CD4-positive, alpha-beta memory T cell (primary cell): ENCODE measurements at regions not wholly inside any gene's neighbourhood (a gene's known extent, or its start where the extent isn't known, plus 50 kb on each side); places are given as distances from the start of the nearest gene placed in this dataset.
A peak's percentile ranks its signal among the peaks of the same experiment; 100 is the strongest.

Experiments used
- CTCF ChIA-PET: fragments of 350-600 bp; sonication (Branson Sonifier 250); formaldehyde crosslinking; loops from one replicate; lab custom pipeline; 2021; ENCODE audit warnings: inconsistent platforms; ENCODE audit not compliant: partially characterized antibody; lab: Charles Lee
- POLR2A ChIA-PET: fragments of 350-600 bp; sonication (Branson Sonifier 250); formaldehyde crosslinking; loops from one replicate; lab custom pipeline; 2021; ENCODE audit not compliant: partially characterized antibody; lab: Charles Lee
- DNase-seq, 5 donors: peaks; one replicate each; pipeline versions ENCODE4 v3.0.0 to v3.0.0-alpha.2; 2020 to 2022; ENCODE audit warnings: mixed read lengths in 1 of 5
- H3K27ac ChIP-seq: one replicate; pipeline ENCODE4 v1.7.0; 2013; ENCODE audit warnings: low read depth, low read length
- H3K27me3 ChIP-seq: 2 replicates; pipeline ENCODE4 v1.7.0; 2013; ENCODE audit warnings: mild to moderate bottlenecking, low read length, moderate library complexity; ENCODE audit not compliant: insufficient read depth
- H3K36me3 ChIP-seq: 2 replicates; pipeline ENCODE4 v1.7.0; 2013; ENCODE audit warnings: mild to moderate bottlenecking, low read length, moderate library complexity; ENCODE audit not compliant: insufficient read depth
- H3K4me1 ChIP-seq: 2 replicates; pipeline ENCODE4 v1.7.0; 2013; ENCODE audit warnings: mild to moderate bottlenecking, low read length, moderate library complexity; ENCODE audit not compliant: insufficient read depth
- H3K4me3 ChIP-seq, 2 donors: one replicate each; pipeline ENCODE4 v1.7.0; 2013; ENCODE audit warnings: low read length in 2 of 2, mild to moderate bottlenecking in 1 of 2
- H3K9me3 ChIP-seq, 2 donors: one replicate each; pipeline ENCODE4 v1.7.0; 2013; ENCODE audit warnings: low read length in 2 of 2, control low read depth in 1 of 2; ENCODE audit not compliant: control insufficient read depth in 1 of 2
- H3K27ac Mint-ChIP-seq, 7 donors: one replicate each; pipeline ENCODE4 v1.8.0; 2020 to 2021; ENCODE audit warnings: mixed read lengths in 7 of 7, mild to moderate bottlenecking in 6 of 7, inconsistent platforms in 3 of 7, moderate library complexity in 3 of 7
- H3K27me3 Mint-ChIP-seq, 2 donors: one replicate each; pipeline ENCODE4 v1.8.0; 2020 to 2021; ENCODE audit warnings: mixed read lengths in 2 of 2
- H3K36me3 Mint-ChIP-seq, 2 donors: one replicate each; pipeline ENCODE4 v1.8.0; 2020 to 2021; ENCODE audit warnings: mixed read lengths in 2 of 2, inconsistent platforms in 1 of 2, mild to moderate bottlenecking in 1 of 2
- H3K4me1 Mint-ChIP-seq, 4 donors: one replicate each; pipeline ENCODE4 v1.8.0; 2020 to 2021; ENCODE audit warnings: mixed read lengths in 4 of 4, mild to moderate bottlenecking in 1 of 4
- H3K4me3 Mint-ChIP-seq, 8 donors: one replicate each; pipeline ENCODE4 v1.8.0; 2020 to 2021; ENCODE audit warnings: mixed read lengths in 8 of 8, mild to moderate bottlenecking in 7 of 8, moderate library complexity in 6 of 8, inconsistent platforms in 3 of 8
- H3K9me3 Mint-ChIP-seq, 8 donors: one replicate each; pipeline ENCODE4 v1.8.0; 2020 to 2021; ENCODE audit warnings: mixed read lengths in 8 of 8, mild to moderate bottlenecking in 5 of 8, inconsistent platforms in 3 of 8, moderate library complexity in 1 of 8
- intact Hi-C: fragments of 100-400 bp; cut with micrococcal nuclease; formaldehyde crosslinking; loops from one replicate; pipeline ENCODE4 v1.15.1; 2023

- no peak overlapping the region for H3K27ac Mint-ChIP-seq
- intact Hi-C loops = no loop called here
- peaks cover 0 to 6% (median 1%) of the 10 kb centered on the region in 8 donors for H3K9me3 Mint-ChIP-seq
- Histone ChIP-seq H3K4me1 (no peaks in the 10 kb centered on the region), H3K4me3 (no peak overlapping the region), H3K27ac (no peak overlapping the region), H3K27me3 (no peaks in the 10 kb centered on the region), H3K9me3 (no peaks in the 10 kb centered on the region), H3K36me3 (no peaks in the 10 kb centered on the region)
- H3K4me3 Mint-ChIP-seq = no peak overlapping the region
- ChIA-PET CTCF (interaction anchor here (1.2 kb wide), 1 partner anchor 131 kb away, joined by 3 read pairs; no protein-coding TSS in a partner anchor), POLR2A (no interaction called here)
- no peaks in the 10 kb centered on the region for H3K4me1 Mint-ChIP-seq
- no peak for DNase-seq
- H3K27me3 Mint-ChIP-seq = no peaks in the 10 kb centered on the region
- no peaks in the 10 kb centered on the region for H3K36me3 Mint-ChIP-seq
Measured at GRCh38 chr16:79402920-79403319, 197.6 kb downstream of the MAF start.

- Mint-ChIP-seq H3K36me3 (no peaks in the 10 kb centered on the region), H3K4me3 (no peak overlapping the region), H3K27me3 (no peaks in the 10 kb centered on the region), H3K4me1 (no peaks in the 10 kb centered on the region), H3K9me3 (peaks cover 0 to 6% (median 1%) of the 10 kb centered on the region in 8 donors), H3K27ac (no peak overlapping the region)
- no peak overlapping the region for H3K4me3 ChIP-seq
- intact Hi-C loops = no loop called here
- H3K27ac ChIP-seq = no peak overlapping the region
- DNase-seq = no peak
- POLR2A ChIA-PET = no interaction called here
- H3K36me3 ChIP-seq = no peaks in the 10 kb centered on the region
- CTCF ChIA-PET = interaction anchor here (1.2 kb wide), 1 partner anchor 131 kb away, joined by 3 read pairs; no protein-coding TSS in a partner anchor
- H3K27me3 ChIP-seq = no peaks in the 10 kb centered on the region
- no peaks in the 10 kb centered on the region for H3K9me3 ChIP-seq
- no peaks in the 10 kb centered on the region for H3K4me1 ChIP-seq
Measured at GRCh38 chr16:79402356-79402755, 198.2 kb downstream of the MAF start.

GRCh38 chr16:79401782-79402181 is 198.8 kb downstream of the MAF start:
- CTCF ChIA-PET = interaction anchor here (1.2 kb wide), 1 partner anchor 130 kb away, joined by 3 read pairs; no protein-coding TSS in a partner anchor

GRCh38 chr16:79401157-79401556 is 199.4 kb downstream of the MAF start:
- peak overlapping the region in 1 of 7 donors; percentile 71 for H3K27ac Mint-ChIP-seq
- H3K4me3 Mint-ChIP-seq = no peak overlapping the region
- CTCF ChIA-PET = no interaction called here
- POLR2A ChIA-PET = no interaction called here
- H3K4me1 ChIP-seq = no peaks in the 10 kb centered on the region
- no peaks in the 10 kb centered on the region for H3K9me3 ChIP-seq
- H3K9me3 Mint-ChIP-seq = peaks cover 0 to 6% (median 0%) of the 10 kb centered on the region in 8 donors
- no peak overlapping the region for H3K4me3 ChIP-seq
- no peaks in the 10 kb centered on the region for H3K36me3 Mint-ChIP-seq
- no peaks in the 10 kb centered on the region for H3K36me3 ChIP-seq
- H3K27me3 Mint-ChIP-seq = no peaks in the 10 kb centered on the region
- H3K4me1 Mint-ChIP-seq = no peaks in the 10 kb centered on the region
- intact Hi-C loops = no loop called here
- no peaks in the 10 kb centered on the region for H3K27me3 ChIP-seq
- DNase-seq = no peak
- H3K27ac ChIP-seq = no peak overlapping the region

More at GRCh38 chr16:79401782-79402181, 198.8 kb downstream of the MAF start:
- Mint-ChIP-seq H3K27me3 (no peaks in the 10 kb centered on the region), H3K9me3 (peaks cover 0 to 6% (median 1%) of the 10 kb centered on the region in 8 donors), H3K4me1 (no peaks in the 10 kb centered on the region), H3K4me3 (no peak overlapping the region), H3K27ac (no peak overlapping the region), H3K36me3 (no peaks in the 10 kb centered on the region)
- H3K27ac ChIP-seq = no peak overlapping the region
- no peak overlapping the region for H3K4me3 ChIP-seq
- no peak for DNase-seq
- intact Hi-C loops = no loop called here
- H3K9me3 ChIP-seq = no peaks in the 10 kb centered on the region
- no peaks in the 10 kb centered on the region for H3K36me3 ChIP-seq
- H3K4me1 ChIP-seq = no peaks in the 10 kb centered on the region
- POLR2A ChIA-PET = no interaction called here
- no peaks in the 10 kb centered on the region for H3K27me3 ChIP-seq

DNA sequence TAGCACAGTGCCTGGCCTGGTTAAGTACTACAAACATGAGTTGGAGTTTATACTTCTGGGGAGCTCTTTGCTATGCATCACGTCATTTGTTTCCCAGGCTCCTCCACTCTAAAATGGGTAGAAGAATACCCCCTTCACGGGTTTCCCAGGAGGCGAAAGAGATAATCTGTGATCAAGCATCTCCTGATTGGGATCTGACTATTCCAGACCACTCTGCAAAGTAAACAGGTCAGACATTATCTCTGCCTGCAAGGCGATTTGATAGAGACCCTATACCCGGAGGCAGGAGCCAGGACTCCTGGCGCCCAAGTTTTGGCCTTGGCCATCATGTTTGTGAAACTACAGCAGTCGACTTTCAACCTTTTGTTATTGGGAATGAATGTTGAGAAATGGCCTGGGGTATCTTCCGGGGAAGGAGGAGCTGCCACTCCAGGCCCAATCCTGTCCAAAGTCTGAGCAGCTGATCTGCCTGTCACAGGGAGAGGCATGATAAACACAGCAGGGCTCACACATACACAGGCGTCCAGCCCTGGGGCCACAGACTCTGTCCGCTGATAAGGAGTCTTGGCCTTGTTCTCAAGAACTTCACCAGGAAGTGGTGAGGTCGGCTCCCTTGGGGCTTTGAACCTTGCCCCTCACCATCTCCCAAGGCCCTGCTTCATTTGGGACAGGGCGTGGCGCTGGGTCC is 199.9 kb downstream of the MAF start:
- Mint-ChIP-seq H3K36me3 (no peaks in the 10 kb centered on the region), H3K27ac (no peak overlapping the region), H3K4me1 (peaks cover 0 to under 1% (median 0%) of the 10 kb centered on the region in 4 donors), H3K27me3 (no peaks in the 10 kb centered on the region), H3K9me3 (peaks cover 0 to 1% (median 0%) of the 10 kb centered on the region in 8 donors), H3K4me3 (no peak overlapping the region)
- DNase-seq = no peak
- POLR2A ChIA-PET = no interaction called here
- intact Hi-C loops = no loop called here
- CTCF ChIA-PET = no interaction called here
- H3K9me3 ChIP-seq = no peaks in the 10 kb centered on the region
- no peaks in the 10 kb centered on the region for H3K36me3 ChIP-seq
- H3K27me3 ChIP-seq = no peaks in the 10 kb centered on the region
- no peak overlapping the region for H3K27ac ChIP-seq
- no peak overlapping the region for H3K4me3 ChIP-seq
- H3K4me1 ChIP-seq = no peaks in the 10 kb centered on the region

DNA sequence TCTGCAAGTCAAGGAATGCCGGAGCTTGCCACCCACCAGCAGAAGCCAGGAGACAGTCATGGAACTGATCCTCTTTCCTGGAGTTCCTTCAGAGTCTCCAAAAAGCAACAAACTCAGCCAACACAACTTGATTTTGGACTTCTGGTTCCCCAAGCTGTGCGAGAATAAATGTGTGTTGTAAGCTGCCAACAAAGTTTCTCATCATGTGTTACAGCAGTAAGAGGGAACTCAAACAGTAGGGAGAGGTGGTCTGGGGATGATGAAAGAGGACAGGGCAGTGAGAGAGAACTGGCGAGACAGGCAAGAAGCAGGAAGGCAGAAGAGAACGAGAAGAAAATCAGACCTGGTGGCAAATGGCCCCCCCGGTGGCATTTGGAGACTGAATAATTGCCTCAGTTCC is 204.9 kb downstream of the MAF start:
- Histone ChIP-seq H3K27ac (no peak overlapping the region), H3K9me3 (no peaks in the 10 kb centered on the region), H3K4me1 (no peaks in the 10 kb centered on the region), H3K27me3 (no peaks in the 10 kb centered on the region), H3K4me3 (no peak overlapping the region), H3K36me3 (no peaks in the 10 kb centered on the region)
- H3K27me3 Mint-ChIP-seq = no peaks in the 10 kb centered on the region
- H3K36me3 Mint-ChIP-seq = no peaks in the 10 kb centered on the region
- ChIA-PET POLR2A (no interaction called here), CTCF (interaction anchor here (0.7 to 1.6 kb wide), 2 partner anchors 14 to 21 kb away, joined by 3 read pairs; no protein-coding TSS in a partner anchor)
- H3K4me3 Mint-ChIP-seq = no peak overlapping the region
- no peak overlapping the region for H3K27ac Mint-ChIP-seq
- DNase-seq = no peak
- H3K9me3 Mint-ChIP-seq = no peaks in the 10 kb centered on the region
- H3K4me1 Mint-ChIP-seq = peaks cover 0 to 10% (median 7%) of the 10 kb centered on the region in 4 donors
- intact Hi-C loops = no loop called here

- ChIA-PET CTCF (interaction anchor here (1.2 to 1.6 kb wide), 2 partner anchors 13 to 14 kb away, joined by 3 read pairs; no protein-coding TSS in a partner anchor), POLR2A (no interaction called here)
- DNase-seq = no peak
- Histone ChIP-seq H3K27me3 (no peaks in the 10 kb centered on the region), H3K4me3 (no peak overlapping the region), H3K9me3 (no peaks in the 10 kb centered on the region), H3K4me1 (no peaks in the 10 kb centered on the region), H3K36me3 (no peaks in the 10 kb centered on the region), H3K27ac (no peak overlapping the region)
- Mint-ChIP-seq H3K4me1 (peaks cover 0 to 14% (median 7%) of the 10 kb centered on the region in 4 donors), H3K36me3 (no peaks in the 10 kb centered on the region), H3K27ac (peak overlapping the region in 4 of 7 donors; percentile 7 to 57 (median 47)), H3K27me3 (no peaks in the 10 kb centered on the region), H3K4me3 (no peak overlapping the region), H3K9me3 (no peaks in the 10 kb centered on the region)
- intact Hi-C loops = no loop called here
Measured at GRCh38 chr16:79394206-79394605, 206.3 kb downstream of the MAF start.
